Heart left ventricle (tissue), 16 donors: ENCODE measurements at regions not wholly inside any gene's neighbourhood (a gene's known extent, or its start where the extent isn't known, plus 50 kb on each side); places are given as distances from the start of the nearest gene placed in this dataset.

Experiments
- ATAC-seq, 4 donors: fragments of 200-7000 bp; cut with Tn5 transposase; one replicate each; pipeline ENCODE4 v1.9.1; 2020 to 2022; ENCODE audit warnings: moderate library complexity in 4 of 4, mild to moderate bottlenecking in 3 of 4, moderate number of reproducible peaks in 1 of 4
- DNase-seq, 5 donors: peaks; one replicate each; pipeline ENCODE4 v3.0.0-alpha.2; 2020
- H3K27ac ChIP-seq, 12 donors: fragments of 200-600 bp; sonication (generic) in 4 of 12; one replicate each; pipeline versions ENCODE4 v1.5.0 to v1.8.0; 2016 to 2022; ENCODE audit warnings: mild to moderate bottlenecking in 2 of 12
- H3K27me3 ChIP-seq, 9 donors: fragments of 200-600 bp; sonication (generic) in 2 of 9; one replicate each; pipeline versions ENCODE4 v1.5.1 to v1.8.0; 2016 to 2022; ENCODE audit warnings: mild to moderate bottlenecking in 3 of 9
- H3K36me3 ChIP-seq, 9 donors: fragments of 200-600 bp; sonication (generic) in 2 of 9; one replicate each; pipeline versions ENCODE4 v1.5.0 to v1.8.0; 2018 to 2022; ENCODE audit warnings: mild to moderate bottlenecking in 2 of 9
- H3K4me1 ChIP-seq, 12 donors: fragments of 200-600 bp; sonication (generic) in 4 of 12; one replicate each; pipeline versions ENCODE4 v1.5.0 to v1.8.0; 2016 to 2022; ENCODE audit warnings: mild to moderate bottlenecking in 3 of 12
- H3K4me3 ChIP-seq, 12 donors: fragments of 200-600 bp; sonication (generic) in 4 of 12; one replicate each; pipeline versions ENCODE4 v1.5.0 to v1.8.0; 2017 to 2022; ENCODE audit warnings: mild to moderate bottlenecking in 9 of 12, moderate library complexity in 4 of 12
- H3K9me3 ChIP-seq, 12 donors: fragments of 200-600 bp; sonication (generic) in 4 of 12; one replicate each; pipeline versions ENCODE4 v1.5.0 to v1.8.0; 2016 to 2022; ENCODE audit warnings: mild to moderate bottlenecking in 1 of 12
- POLR2A ChIP-seq, 2 donors: fragments of 450-650 bp; IDR thresholded peaks; one replicate each; pipeline ENCODE4 v1.6.1; 2017; ENCODE audit warnings: antibody characterized with exemption in 2 of 2, mild to moderate bottlenecking in 2 of 2, moderate library complexity in 2 of 2
- WGBS, 4 donors: extraction: QIAGEN DNeasy Blood & Tissue Kit in 2 of 4; methylation state at CpG; one replicate each; pipeline versions ENCODE4 v1.1.5 to v1.1.7; 2013 to 2018; 5-methylcytosine and 5-hydroxymethylcytosine counted together
- intact Hi-C, 10 donors: fragments of 100-400 bp; cut with DNase I; formaldehyde crosslinking; loops; one replicate each; pipeline versions ENCODE4 v1.11.1 to v1.14.2; 2022
- TF ChIP-seq, protein P1 (sequence below), 12 donors: fragments of 200-600 bp; sonication (generic) in 4 of 12; IDR thresholded peaks; one replicate each; pipeline versions ENCODE4 v1.5.0 to v1.8.0; 2018 to 2022; ENCODE audit warnings: antibody characterized with exemption in 12 of 12, mild to moderate bottlenecking in 5 of 12
- donor health status: ischemic (EF 13 %, LVEDD 7.1; RV severe dilation, severe dysfunction).
- donor health status: healthy with polysubstance abuse.
- donor health status: DM: no; HTN: yes; CAD: no.
- donor health status: DM: no; HTN: no; CAD: no.
- donor health status: ischemic (EF 25% LVEDD 6.9; RV normal size, moderate dysfunction).
- donor health status: ischemic (EF 25% LVEDD 5.7; RV mildly dilated, moderate dysfunction).
- donor health status: healthy.
- donor health status: DM: yes; HTN: yes; CAD: no.
- donor health status: ischemic (EF 35%, LVEDD 5.7; RV mildly dilated, moderate dysfunction).
- donor health status: nonischemic (EF 11% LVEDD 7.7; RV severe dilation, severe dysfunction).
- donor health status: DM: yes; HTN: yes; CAD: no.
- donor health status: PGD.
- donor health status: ischemic (EF 29% LVEDD 5.4; RV normal size, mild dysfunction).
- donor health status: nonischemic (EF 23%, LVEDD 6.1; RV moderate dilation, normal function).

DNA sequence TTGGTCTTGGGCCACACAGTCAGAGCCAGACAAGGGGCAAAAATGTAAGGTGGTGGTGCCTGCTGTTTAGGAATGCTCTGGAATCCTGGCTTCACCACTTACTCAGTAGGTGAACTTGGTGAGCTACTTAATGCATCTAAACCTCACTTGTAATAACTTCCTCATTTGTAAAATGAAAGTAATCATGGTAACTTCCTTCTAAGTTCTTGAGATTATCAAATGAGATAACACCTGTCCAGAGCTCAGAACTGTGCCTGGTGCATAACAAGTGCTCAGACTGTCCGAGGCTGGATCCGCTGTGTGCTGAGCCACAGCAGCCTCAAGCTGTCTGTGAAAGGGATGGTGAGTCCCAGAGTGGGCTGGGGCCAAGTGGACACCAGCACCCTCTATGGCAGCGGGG lies 62.8 kb upstream of the KY start:
- H3K27ac ChIP-seq: no peak overlapping the region
- H3K4me1 ChIP-seq: peaks cover 0 to 14% (median 6%) of the 10 kb centered on the region in 12 donors
- TF ChIP-seq, protein P1, sequence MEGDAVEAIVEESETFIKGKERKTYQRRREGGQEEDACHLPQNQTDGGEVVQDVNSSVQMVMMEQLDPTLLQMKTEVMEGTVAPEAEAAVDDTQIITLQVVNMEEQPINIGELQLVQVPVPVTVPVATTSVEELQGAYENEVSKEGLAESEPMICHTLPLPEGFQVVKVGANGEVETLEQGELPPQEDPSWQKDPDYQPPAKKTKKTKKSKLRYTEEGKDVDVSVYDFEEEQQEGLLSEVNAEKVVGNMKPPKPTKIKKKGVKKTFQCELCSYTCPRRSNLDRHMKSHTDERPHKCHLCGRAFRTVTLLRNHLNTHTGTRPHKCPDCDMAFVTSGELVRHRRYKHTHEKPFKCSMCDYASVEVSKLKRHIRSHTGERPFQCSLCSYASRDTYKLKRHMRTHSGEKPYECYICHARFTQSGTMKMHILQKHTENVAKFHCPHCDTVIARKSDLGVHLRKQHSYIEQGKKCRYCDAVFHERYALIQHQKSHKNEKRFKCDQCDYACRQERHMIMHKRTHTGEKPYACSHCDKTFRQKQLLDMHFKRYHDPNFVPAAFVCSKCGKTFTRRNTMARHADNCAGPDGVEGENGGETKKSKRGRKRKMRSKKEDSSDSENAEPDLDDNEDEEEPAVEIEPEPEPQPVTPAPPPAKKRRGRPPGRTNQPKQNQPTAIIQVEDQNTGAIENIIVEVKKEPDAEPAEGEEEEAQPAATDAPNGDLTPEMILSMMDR (IDR thresholded peaks at IDR 0.05): no peak
- TF ChIP-seq POLR2A (IDR thresholded peaks at IDR 0.05): no peak
- no peaks in the 10 kb centered on the region for H3K9me3 ChIP-seq
- H3K36me3 ChIP-seq: no peaks in the 10 kb centered on the region
- no peaks in the 10 kb centered on the region for H3K27me3 ChIP-seq
- H3K4me3 ChIP-seq: no peak overlapping the region
- no peak for ATAC-seq
- WGBS, 4 donors: 86 to 97% (median 90%) methylated on average over 3 of the region's 3 CpGs
- DNase-seq: no peak
- intact Hi-C loops: no loop called here

DNA sequence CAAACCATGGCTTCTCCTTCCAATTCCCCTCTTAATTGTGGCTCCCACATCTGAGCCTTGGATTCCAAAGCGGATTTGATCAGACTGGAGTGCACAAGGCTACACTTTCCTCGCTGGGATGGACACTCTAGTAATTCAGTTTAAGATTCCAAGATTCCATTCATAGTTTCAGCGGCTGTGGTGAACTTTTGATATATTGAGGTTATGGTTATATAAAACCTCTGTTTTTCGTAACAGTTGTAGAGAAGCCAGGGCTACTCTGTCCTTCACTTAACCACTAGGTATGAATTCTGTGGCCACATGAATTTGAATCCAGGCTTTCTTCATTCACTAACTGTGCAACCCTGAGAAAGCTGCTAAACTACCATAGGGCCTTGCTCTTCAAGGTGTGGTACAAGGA lies 67.9 kb upstream of the KY start:
- no peaks in the 10 kb centered on the region for H3K36me3 ChIP-seq
- H3K27ac ChIP-seq: no peak overlapping the region
- H3K27me3 ChIP-seq: no peaks in the 10 kb centered on the region
- TF ChIP-seq POLR2A (IDR thresholded peaks at IDR 0.05): no peak
- TF ChIP-seq, protein P1 (IDR thresholded peaks at IDR 0.05): no peak
- H3K4me3 ChIP-seq: no peak overlapping the region
- 79 to 85% (median 81%) methylated on average over 4 of the region's 4 CpGs for WGBS, 4 donors
- H3K4me1 ChIP-seq: no peaks in the 10 kb centered on the region
- intact Hi-C loops: no loop called here
- ATAC-seq (no peak), DNase-seq (no peak)
- H3K9me3 ChIP-seq: no peaks in the 10 kb centered on the region

DNA sequence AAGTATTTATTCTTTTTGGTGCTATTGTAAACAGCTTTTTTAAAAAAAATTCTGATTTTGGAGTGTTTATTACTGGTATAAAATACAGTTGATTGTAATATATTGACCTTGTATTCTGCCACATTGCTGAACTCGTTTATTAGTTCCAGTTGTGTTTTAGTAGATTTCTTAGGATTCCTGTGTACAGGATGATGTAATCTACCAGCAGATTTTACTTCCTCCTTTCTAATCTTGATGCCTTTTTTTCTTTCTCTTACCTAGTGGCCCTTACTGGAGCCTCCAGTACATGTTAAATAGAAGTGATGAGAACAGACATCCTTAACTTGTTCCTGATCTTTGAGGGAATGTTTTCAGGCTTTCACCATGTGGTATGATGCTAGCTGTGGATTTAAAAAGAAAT lies 70.4 kb upstream of the KY start:
- intact Hi-C loops: no loop called here
- H3K36me3 ChIP-seq: no peaks in the 10 kb centered on the region
- no peaks in the 10 kb centered on the region for H3K4me1 ChIP-seq
- no peak overlapping the region for H3K27ac ChIP-seq
- no peak overlapping the region for H3K4me3 ChIP-seq
- H3K27me3 ChIP-seq: no peaks in the 10 kb centered on the region
- H3K9me3 ChIP-seq: no peaks in the 10 kb centered on the region
- DNase-seq (no peak), ATAC-seq (no peak)
- 45 to 56% (median 48%) methylated on average over 1 of the region's 1 CpG for WGBS, 4 donors
- no peak for TF ChIP-seq POLR2A (IDR thresholded peaks at IDR 0.05)
- TF ChIP-seq, protein P1 (IDR thresholded peaks at IDR 0.05): no peak

DNA sequence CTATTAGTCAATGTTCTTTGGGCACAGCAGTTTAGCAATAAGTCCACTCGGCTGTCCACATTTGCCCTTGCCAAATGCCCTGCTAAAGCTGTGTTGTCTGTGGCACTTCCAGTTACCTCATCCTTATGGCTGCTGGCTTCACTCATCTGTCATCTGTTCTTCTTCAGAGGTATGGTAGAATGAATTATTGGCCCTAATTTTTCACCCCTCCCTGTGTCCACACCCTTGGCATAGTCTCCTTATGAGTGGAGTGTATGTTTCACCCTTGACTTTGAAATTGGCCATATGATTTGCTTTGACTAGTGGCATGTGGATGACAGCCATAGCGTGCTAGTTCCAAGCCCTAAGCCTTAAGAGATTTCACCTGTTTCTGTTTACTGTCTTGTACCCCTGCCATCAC lies 72.1 kb upstream of the EPHB1 start:
- TF ChIP-seq POLR2A (IDR thresholded peaks at IDR 0.05): no peak
- TF ChIP-seq, protein P1 (IDR thresholded peaks at IDR 0.05): no peak
- Histone ChIP-seq H3K27me3 (no peaks in the 10 kb centered on the region), H3K9me3 (no peaks in the 10 kb centered on the region), H3K27ac (no peak overlapping the region), H3K4me1 (no peaks in the 10 kb centered on the region), H3K36me3 (no peaks in the 10 kb centered on the region), H3K4me3 (no peak overlapping the region)
- WGBS, 4 donors: 70 to 84% (median 79%) methylated on average over 2 of the region's 2 CpGs
- intact Hi-C loops: no loop called here
- peak in 1 of 4 donors; percentile 44 for ATAC-seq
- DNase-seq: no peak
